ENCODE measurements at regions not wholly inside any gene's neighbourhood (a gene's known extent, or its start where the extent isn't known, plus 50 kb on each side); places are given as distances from the start of the nearest gene placed in this dataset.

DNA sequence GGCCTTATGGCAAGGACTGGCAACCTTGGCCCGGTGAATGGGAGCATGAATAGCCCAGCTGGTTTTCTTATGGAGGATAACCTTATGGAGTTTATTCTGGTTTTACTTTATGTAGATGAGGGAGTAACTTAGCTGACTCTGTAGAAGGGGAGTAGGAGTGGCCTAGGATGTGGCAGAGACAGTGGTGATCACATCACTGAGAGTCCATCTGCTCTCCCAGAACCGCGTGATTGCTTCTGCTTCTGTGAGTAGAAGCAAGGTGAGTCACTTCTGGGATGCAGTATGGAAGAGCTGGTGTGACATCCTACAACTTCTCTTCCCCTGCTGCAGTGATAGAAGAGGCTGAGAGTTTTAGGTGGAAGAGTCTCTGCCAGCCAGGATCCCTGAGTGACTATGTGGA, 129.2 kb downstream of the RPS24 start:
- TF ChIP-seq ZFX (IDR thresholded peaks at IDR 0.05; ENCODE audit: borderline replicate concordance): no peak
- TF ChIP-seq, protein P1, sequence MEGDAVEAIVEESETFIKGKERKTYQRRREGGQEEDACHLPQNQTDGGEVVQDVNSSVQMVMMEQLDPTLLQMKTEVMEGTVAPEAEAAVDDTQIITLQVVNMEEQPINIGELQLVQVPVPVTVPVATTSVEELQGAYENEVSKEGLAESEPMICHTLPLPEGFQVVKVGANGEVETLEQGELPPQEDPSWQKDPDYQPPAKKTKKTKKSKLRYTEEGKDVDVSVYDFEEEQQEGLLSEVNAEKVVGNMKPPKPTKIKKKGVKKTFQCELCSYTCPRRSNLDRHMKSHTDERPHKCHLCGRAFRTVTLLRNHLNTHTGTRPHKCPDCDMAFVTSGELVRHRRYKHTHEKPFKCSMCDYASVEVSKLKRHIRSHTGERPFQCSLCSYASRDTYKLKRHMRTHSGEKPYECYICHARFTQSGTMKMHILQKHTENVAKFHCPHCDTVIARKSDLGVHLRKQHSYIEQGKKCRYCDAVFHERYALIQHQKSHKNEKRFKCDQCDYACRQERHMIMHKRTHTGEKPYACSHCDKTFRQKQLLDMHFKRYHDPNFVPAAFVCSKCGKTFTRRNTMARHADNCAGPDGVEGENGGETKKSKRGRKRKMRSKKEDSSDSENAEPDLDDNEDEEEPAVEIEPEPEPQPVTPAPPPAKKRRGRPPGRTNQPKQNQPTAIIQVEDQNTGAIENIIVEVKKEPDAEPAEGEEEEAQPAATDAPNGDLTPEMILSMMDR (IDR thresholded peaks at IDR 0.05): no peak
- no peak overlapping the region for H3K27ac ChIP-seq

DNA sequence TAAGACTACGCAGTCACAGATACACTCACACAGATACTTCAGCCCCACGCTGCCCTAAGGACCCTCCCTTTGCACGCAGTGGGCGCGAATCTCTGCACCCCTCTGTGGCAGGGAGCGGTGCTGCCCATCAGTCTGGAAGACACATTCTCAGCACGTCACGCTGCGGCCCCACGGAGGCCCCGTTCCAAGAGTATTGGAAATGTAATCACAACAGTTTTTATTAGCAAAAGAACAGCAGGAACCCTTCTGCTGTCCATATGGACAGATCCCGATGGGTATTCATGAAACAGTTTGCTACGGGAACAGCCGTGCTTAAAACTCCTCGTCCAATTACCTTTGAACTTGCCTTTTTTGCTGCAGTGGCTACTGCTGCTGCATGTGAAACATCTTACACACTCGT, 131.0 kb downstream of the RPS24 start:
- no peak overlapping the region for H3K27ac ChIP-seq
- TF ChIP-seq ZFX (IDR thresholded peaks at IDR 0.05; ENCODE audit: borderline replicate concordance): no peak
- TF ChIP-seq, protein P1 (IDR thresholded peaks at IDR 0.05): no peak

DNA sequence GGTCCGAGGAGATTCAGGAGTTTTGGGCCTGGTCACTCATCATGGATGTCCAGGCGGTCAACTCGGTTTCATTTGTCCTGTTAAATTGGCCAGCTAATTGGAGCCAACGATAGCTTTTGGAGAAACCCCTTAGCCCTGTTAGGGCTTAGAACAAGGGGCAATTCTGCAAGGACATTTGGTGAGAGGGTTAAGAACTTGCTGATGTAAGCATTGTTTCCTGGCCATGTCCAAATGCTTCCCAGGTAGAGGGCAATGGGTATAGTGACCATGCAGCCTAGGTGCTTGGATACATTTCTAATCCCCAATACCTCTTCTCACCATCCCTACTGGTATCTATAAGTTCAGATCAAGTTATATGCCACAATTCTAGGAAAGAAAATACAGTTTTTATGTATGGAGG, 131.5 kb downstream of the RPS24 start:
- no peak overlapping the region for H3K27ac ChIP-seq
- no peak for TF ChIP-seq ZFX (IDR thresholded peaks at IDR 0.05; ENCODE audit: borderline replicate concordance)
- TF ChIP-seq, protein P1 (IDR thresholded peaks at IDR 0.05): no peak

DNA sequence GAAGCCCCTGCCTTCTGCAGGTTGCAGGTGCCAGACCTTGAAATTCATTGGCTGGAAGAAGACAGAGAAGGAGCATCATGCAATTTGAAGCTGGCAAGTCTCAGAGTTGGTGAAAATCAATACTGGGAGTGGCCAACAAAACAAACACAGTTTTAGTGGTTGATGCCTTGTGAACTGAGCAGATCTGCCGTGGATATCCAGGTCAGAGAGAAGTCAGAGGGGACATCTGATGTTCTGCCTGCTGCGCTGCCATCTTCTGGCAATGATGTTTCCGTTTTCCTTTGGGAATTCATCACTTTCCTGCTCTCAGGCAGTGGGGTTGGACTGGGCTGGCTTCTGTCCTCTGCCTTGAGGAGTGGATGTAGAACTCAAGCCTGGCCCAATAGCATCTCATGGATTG, 132.0 kb downstream of the RPS24 start:
- H3K27ac ChIP-seq: no peak overlapping the region
- TF ChIP-seq, protein P1 (IDR thresholded peaks at IDR 0.05): peak; percentile 36
- TF ChIP-seq ZFX (IDR thresholded peaks at IDR 0.05; ENCODE audit: borderline replicate concordance): no peak

DNA sequence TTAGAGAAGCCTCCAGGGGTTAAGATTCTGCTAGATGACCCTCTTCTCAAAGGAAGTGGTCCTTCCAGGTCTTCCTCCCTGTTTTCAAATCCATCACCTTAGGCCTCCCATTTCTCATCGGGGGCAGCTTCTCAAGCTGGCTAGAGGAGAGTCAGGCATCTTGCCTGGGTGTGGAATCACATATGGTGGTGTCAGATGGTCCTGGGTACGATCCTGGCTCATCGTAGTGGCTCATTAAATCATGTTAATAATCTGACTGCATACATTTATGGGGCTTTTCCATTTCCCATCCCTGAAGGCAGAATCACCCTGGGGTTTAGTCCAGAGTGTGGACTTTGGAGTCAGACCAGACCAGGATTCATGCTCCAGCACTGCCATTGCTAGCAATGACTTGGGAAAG, 132.6 kb downstream of the RPS24 start:
- no peak overlapping the region for H3K27ac ChIP-seq
- TF ChIP-seq, protein P1 (IDR thresholded peaks at IDR 0.05): no peak
- no peak for TF ChIP-seq ZFX (IDR thresholded peaks at IDR 0.05; ENCODE audit: borderline replicate concordance)

DNA sequence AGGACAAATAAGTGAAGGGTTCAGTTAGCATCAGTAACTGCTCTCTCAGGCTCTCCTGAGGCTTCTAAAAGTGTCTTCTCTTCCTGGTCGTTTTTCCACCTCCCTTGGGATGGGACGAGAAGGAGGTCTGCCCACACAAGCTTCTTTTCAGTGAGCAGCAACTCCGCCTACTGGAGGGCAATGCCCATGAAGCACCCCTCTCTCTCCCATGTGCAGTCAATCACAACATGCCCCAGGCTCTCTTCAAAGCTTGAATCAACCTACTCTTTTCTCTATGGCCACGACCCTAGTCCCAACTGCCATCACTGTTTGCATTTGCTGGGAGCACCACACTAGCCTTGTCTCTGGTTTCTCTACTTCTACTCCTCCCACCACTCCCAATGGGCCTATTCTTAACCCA, 135.6 kb downstream of the RPS24 start:
- TF ChIP-seq ZFX (IDR thresholded peaks at IDR 0.05; ENCODE audit: borderline replicate concordance): no peak
- TF ChIP-seq, protein P1 (IDR thresholded peaks at IDR 0.05): no peak
- no peak overlapping the region for H3K27ac ChIP-seq

DNA sequence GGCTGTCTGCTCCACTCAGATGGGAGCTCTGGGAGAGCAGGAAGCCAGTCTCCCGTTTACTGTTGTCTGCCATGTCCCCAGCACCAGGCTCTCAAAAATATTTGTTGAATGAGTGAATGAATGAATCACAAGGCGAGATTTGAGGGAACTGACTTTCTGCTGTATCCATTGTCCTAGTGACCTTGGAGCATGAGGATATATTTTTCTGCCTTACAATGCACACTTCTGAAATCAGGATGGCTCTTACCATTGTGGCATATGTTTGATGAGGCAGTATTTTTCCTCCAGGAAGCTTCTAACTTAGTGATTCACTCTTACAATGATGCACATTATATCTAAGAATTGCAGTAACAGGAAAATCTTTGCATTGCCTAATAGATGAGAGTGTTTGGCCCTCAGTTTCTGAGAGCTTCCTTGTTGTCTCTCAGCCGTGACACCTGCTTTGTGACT, 136.4 kb downstream of the RPS24 start:
- no peak overlapping the region for H3K27ac ChIP-seq
- TF ChIP-seq, protein P1 (IDR thresholded peaks at IDR 0.05): no peak
- no peak for TF ChIP-seq ZFX (IDR thresholded peaks at IDR 0.05; ENCODE audit: borderline replicate concordance)

All from 22Rv1 (cell line).